B cell (primary cell): ENCODE measurements at regions not wholly inside any gene's neighbourhood (a gene's known extent, or its start where the extent isn't known, plus 50 kb on each side); places are given as distances from the start of the nearest gene placed in this dataset.

Experiments
- EZH2 ChIP-seq: IDR thresholded peaks from 2 replicates; pipeline ENCODE4 v1.6.1; 2012; ENCODE audit warnings: borderline replicate concordance, low read depth, mild to moderate bottlenecking, moderate library complexity, low read length; ENCODE audit not compliant: insufficient read depth, poor library complexity, severe bottlenecking
- TF ChIP-seq, protein P1 (sequence below): fragments of 200-600 bp; IDR thresholded peaks from one replicate; pipeline ENCODE4 v1.8.0; 2022; ENCODE audit warnings: antibody characterized with exemption, mild to moderate bottlenecking

DNA sequence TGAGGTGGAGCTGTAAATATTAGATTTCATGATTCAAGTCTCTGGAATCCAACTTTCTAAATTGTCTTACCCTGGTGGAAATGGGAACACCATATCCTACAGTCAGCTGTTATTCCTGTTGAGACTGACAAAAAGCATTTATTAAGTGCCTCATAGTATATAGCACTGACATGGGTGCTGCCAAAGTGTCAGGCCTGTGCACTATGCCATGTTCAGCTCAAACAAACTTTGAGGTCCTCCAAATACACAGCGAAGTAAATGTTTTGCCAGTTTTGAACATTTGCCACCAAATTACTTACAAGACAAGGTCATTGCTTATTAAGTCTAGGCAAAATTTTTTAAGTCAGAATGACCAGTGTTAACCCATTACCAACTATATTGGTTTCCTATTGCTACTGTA, 162.9 kb upstream of the SLC25A13 start:
- no peak for TF ChIP-seq EZH2
- TF ChIP-seq, protein P1, sequence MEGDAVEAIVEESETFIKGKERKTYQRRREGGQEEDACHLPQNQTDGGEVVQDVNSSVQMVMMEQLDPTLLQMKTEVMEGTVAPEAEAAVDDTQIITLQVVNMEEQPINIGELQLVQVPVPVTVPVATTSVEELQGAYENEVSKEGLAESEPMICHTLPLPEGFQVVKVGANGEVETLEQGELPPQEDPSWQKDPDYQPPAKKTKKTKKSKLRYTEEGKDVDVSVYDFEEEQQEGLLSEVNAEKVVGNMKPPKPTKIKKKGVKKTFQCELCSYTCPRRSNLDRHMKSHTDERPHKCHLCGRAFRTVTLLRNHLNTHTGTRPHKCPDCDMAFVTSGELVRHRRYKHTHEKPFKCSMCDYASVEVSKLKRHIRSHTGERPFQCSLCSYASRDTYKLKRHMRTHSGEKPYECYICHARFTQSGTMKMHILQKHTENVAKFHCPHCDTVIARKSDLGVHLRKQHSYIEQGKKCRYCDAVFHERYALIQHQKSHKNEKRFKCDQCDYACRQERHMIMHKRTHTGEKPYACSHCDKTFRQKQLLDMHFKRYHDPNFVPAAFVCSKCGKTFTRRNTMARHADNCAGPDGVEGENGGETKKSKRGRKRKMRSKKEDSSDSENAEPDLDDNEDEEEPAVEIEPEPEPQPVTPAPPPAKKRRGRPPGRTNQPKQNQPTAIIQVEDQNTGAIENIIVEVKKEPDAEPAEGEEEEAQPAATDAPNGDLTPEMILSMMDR, result no peak
